GM19397 (cell line): ENCODE measurements at regions not wholly inside any gene's neighbourhood (a gene's known extent, or its start where the extent isn't known, plus 50 kb on each side); places are given as distances from the start of the nearest gene placed in this dataset.
"Not testable (repeated sequence)": the region's sequence is repeated elsewhere in the genome, so short reads cannot be mapped to it uniquely, and the experiment has no call there.

Experiments used
- ATAC-seq: cut with Tn5 transposase; IDR thresholded peaks from one replicate; pipeline ENCODE4 v1.9.1; 2021; ENCODE audit warnings: mild to moderate bottlenecking, moderate library complexity; ENCODE audit not compliant: unreplicated experiment

- ATAC-seq: not testable (repeated sequence)
These were observed 90.4 kb upstream of the NETO1 start for GRCh38 chr18:72958195-72958594.

GRCh38 chr18:72948439-72948838, 80.7 kb upstream of the NETO1 start:
- ATAC-seq: no peak

- ATAC-seq: no peak
These were observed 75.0 kb upstream of the NETO1 start for GRCh38 chr18:72942766-72943165.

- no peak for ATAC-seq
These were observed 73.2 kb upstream of the NETO1 start for GRCh38 chr18:72940986-72941385.

- ATAC-seq: no peak
These were observed 72.7 kb upstream of the NETO1 start for GRCh38 chr18:72940509-72940908.

- no peak for ATAC-seq
These were observed 68.0 kb upstream of the NETO1 start for GRCh38 chr18:72935744-72936143.

GRCh38 chr18:72922895-72923294, 55.1 kb upstream of the NETO1 start:
- ATAC-seq: no peak
